A673 (cell line): ENCODE measurements at regions not wholly inside any gene's neighbourhood (a gene's known extent, or its start where the extent isn't known, plus 50 kb on each side); places are given as distances from the start of the nearest gene placed in this dataset.

ENCODE experiments used
- BruUV-seq: library from RNA; stranded (reverse); fragments of 400-500 nt; replicated peaks from 2 replicates; lab custom pipeline; 2021; lab: Mats Ljungman, UMichigan
- CTCF ChIA-PET: fragments of 300-600 bp; sonication (Branson Sonifier 250); formaldehyde crosslinking; loops from one replicate; lab custom pipeline; 2022; ENCODE audit warnings: antibody characterized with exemption; lab: Charles Lee
- POLR2A ChIA-PET: fragments of 300-600 bp; sonication (Branson Sonifier 250); formaldehyde crosslinking; loops from one replicate; lab custom pipeline; 2022; ENCODE audit warnings: antibody characterized with exemption; ENCODE audit not compliant: low non-redundant PET; lab: Charles Lee
- DNase-seq: peaks from one replicate; pipeline ENCODE4 v3.0.0-alpha.2; 2015; ENCODE audit warnings: low spot score
- H3K27ac ChIP-seq: fragments of 200-600 bp; sonication (generic); 2 replicates; pipeline ENCODE4 v1.5.1; 2016; ENCODE audit warnings: mixed run types, low read depth, mild to moderate bottlenecking, mixed read lengths, antibody characterized with exemption, low read length; ENCODE audit not compliant: poor library complexity, severe bottlenecking
- H3K27me3 ChIP-seq: fragments of 200-600 bp; sonication (generic); replicated peaks from 2 replicates; pipeline ENCODE4 v1.6.1; 2017; ENCODE audit warnings: mixed run types, low read depth, mild to moderate bottlenecking, mixed read lengths, antibody characterized with exemption, low read length; ENCODE audit not compliant: insufficient read depth, poor library complexity
- H3K36me3 ChIP-seq: fragments of 200-600 bp; sonication (generic); 2 replicates; pipeline ENCODE4 v1.6.1; 2016; ENCODE audit warnings: mixed run types, mild to moderate bottlenecking, mixed read lengths, antibody characterized with exemption, low read length; ENCODE audit not compliant: insufficient read depth, poor library complexity, severe bottlenecking
- H3K4me1 ChIP-seq: fragments of 200-600 bp; sonication (generic); 2 replicates; pipeline ENCODE4 v1.6.1; 2017; ENCODE audit warnings: mixed run types, mild to moderate bottlenecking, mixed read lengths, antibody characterized with exemption, low read length; ENCODE audit not compliant: insufficient read depth, poor library complexity, severe bottlenecking
- H3K4me3 ChIP-seq: fragments of 200-600 bp; sonication (generic); 2 replicates; pipeline ENCODE4 v1.5.1; 2016; ENCODE audit warnings: low read depth, mixed run types, mild to moderate bottlenecking, mixed read lengths, low read length; ENCODE audit not compliant: poor library complexity, severe bottlenecking
- H3K9me3 ChIP-seq: fragments of 200-600 bp; sonication (generic); 2 replicates; pipeline ENCODE4 v1.6.1; 2016; ENCODE audit warnings: mixed run types, low read depth, mild to moderate bottlenecking, mixed read lengths, antibody characterized with exemption, low read length; ENCODE audit not compliant: poor library complexity, severe bottlenecking
- CTCF ChIP-seq: fragments of 300-800, 200-600 bp; sonication (generic); conservative IDR thresholded peaks from 2 replicates; pipeline ENCODE4 v1.5.1; 2017; ENCODE audit warnings: low read depth, mild to moderate bottlenecking, antibody characterized with exemption, low read length, moderate library complexity, mixed read lengths
- EZH2 ChIP-seq: fragments of 200-600 bp; sonication (generic); IDR thresholded peaks from 2 replicates; pipeline ENCODE4 v1.6.1; 2017; ENCODE audit warnings: borderline replicate concordance, low read depth, mild to moderate bottlenecking, mixed read lengths, antibody characterized with exemption, low read length; ENCODE audit not compliant: poor library complexity, severe bottlenecking
- intact Hi-C: fragments of 100-400 bp; cut with micrococcal nuclease; formaldehyde crosslinking; loops from one replicate; pipeline ENCODE4 v1.10.0; 2022; ENCODE audit not compliant: unreplicated experiment

- Histone ChIP-seq H3K27me3 (peaks cover 2% of the 10 kb centered on the region), H3K27ac (no peak overlapping the region), H3K9me3 (no peaks in the 10 kb centered on the region), H3K4me3 (no peak overlapping the region), H3K36me3 (no peaks in the 10 kb centered on the region), H3K4me1 (no peaks in the 10 kb centered on the region)
- no TSS peak for BruUV-seq
- TF ChIP-seq CTCF: no peak
- no peak for TF ChIP-seq EZH2
- ChIA-PET CTCF (no interaction called here), POLR2A (no interaction called here)
- intact Hi-C loops: no loop called here
- DNase-seq: no peak
Measured at GRCh38 chr3:135539351-135539750, 426.2 kb upstream of the PPP2R3A start.

GRCh38 chr3:135539854-135540253, 425.7 kb upstream of the PPP2R3A start:
- no peaks in the 10 kb centered on the region for H3K36me3 ChIP-seq
- DNase-seq: no peak
- no TSS peak for BruUV-seq
- H3K9me3 ChIP-seq: no peaks in the 10 kb centered on the region
- H3K4me3 ChIP-seq: no peak overlapping the region
- H3K4me1 ChIP-seq: no peaks in the 10 kb centered on the region
- peaks cover 2% of the 10 kb centered on the region for H3K27me3 ChIP-seq
- ChIA-PET CTCF (no interaction called here), POLR2A (no interaction called here)
- no peak for TF ChIP-seq CTCF
- no peak for TF ChIP-seq EZH2
- no peak overlapping the region for H3K27ac ChIP-seq
- intact Hi-C loops: no loop called here

- POLR2A ChIA-PET: no interaction called here
- no peak for DNase-seq
- no peaks in the 10 kb centered on the region for H3K9me3 ChIP-seq
- no peaks in the 10 kb centered on the region for H3K4me1 ChIP-seq
- no TSS peak for BruUV-seq
- H3K27me3 ChIP-seq: peaks cover 4% of the 10 kb centered on the region
- intact Hi-C loops: no loop called here
- no peak overlapping the region for H3K4me3 ChIP-seq
- TF ChIP-seq EZH2 (no peak), CTCF (no peak)
- H3K36me3 ChIP-seq: no peaks in the 10 kb centered on the region
- CTCF ChIA-PET: no interaction called here
- no peak overlapping the region for H3K27ac ChIP-seq
Measured at GRCh38 chr3:135549928-135550494, 415.5 kb upstream of the PPP2R3A start.
